NB4 (cell line): ENCODE measurements at regions not wholly inside any gene's neighbourhood (a gene's known extent, or its start where the extent isn't known, plus 50 kb on each side); places are given as distances from the start of the nearest gene placed in this dataset.

Experiments used
- POLR2A ChIP-seq: IDR thresholded peaks from 2 replicates; pipeline ENCODE4 v1.6.1; 2011; ENCODE audit warnings: mild to moderate bottlenecking; ENCODE audit not compliant: insufficient read length; ENCODE audit errors: extremely low read depth
- TF ChIP-seq, protein P1 (sequence below): IDR thresholded peaks from one replicate; pipeline ENCODE4 v1.5.1; 2012; ENCODE audit warnings: low read depth, low read length

DNA sequence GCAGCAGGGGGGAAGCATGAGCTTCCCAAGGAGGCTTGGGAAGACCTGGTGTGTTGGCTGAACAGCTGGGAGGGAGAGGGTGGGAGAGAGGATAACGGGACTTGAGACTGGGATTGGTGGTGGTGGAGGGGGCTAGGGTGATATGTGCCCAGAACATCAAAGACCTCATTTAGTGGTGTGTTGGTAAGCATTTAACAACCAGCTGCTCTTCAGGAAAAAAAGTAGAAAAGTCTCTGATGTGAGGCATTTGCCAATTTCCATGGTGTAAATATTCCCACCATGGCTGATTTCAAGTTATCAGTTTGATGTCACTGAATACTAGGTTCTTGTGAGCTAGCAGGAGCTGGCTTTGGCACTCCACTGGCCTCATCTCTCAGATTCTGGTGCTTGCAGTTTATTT, 170.8 kb downstream of the MACROH2A1 start:
- TF ChIP-seq, protein P1, sequence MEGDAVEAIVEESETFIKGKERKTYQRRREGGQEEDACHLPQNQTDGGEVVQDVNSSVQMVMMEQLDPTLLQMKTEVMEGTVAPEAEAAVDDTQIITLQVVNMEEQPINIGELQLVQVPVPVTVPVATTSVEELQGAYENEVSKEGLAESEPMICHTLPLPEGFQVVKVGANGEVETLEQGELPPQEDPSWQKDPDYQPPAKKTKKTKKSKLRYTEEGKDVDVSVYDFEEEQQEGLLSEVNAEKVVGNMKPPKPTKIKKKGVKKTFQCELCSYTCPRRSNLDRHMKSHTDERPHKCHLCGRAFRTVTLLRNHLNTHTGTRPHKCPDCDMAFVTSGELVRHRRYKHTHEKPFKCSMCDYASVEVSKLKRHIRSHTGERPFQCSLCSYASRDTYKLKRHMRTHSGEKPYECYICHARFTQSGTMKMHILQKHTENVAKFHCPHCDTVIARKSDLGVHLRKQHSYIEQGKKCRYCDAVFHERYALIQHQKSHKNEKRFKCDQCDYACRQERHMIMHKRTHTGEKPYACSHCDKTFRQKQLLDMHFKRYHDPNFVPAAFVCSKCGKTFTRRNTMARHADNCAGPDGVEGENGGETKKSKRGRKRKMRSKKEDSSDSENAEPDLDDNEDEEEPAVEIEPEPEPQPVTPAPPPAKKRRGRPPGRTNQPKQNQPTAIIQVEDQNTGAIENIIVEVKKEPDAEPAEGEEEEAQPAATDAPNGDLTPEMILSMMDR: no peak
- TF ChIP-seq POLR2A: no peak
